Kidney (tissue), 13 donors: ENCODE measurements at regions not wholly inside any gene's neighbourhood (a gene's known extent, or its start where the extent isn't known, plus 50 kb on each side); places are given as distances from the start of the nearest gene placed in this dataset.
"Not testable (repeated sequence)": the region's sequence is repeated elsewhere in the genome, so short reads cannot be mapped to it uniquely, and the experiment has no call there.

Source experiments
- DNase-seq, 5 donors: peaks; one replicate each; pipeline ENCODE4 v3.0.0-alpha.2; 2013 to 2020
- FAIRE-seq: peaks from 2 replicates; lab custom pipeline; 2012; peaks lifted over from hg19 to GRCh38; lab: Jason Lieb, UNC
- H3K27ac ChIP-seq, 2 donors: one replicate each; pipeline ENCODE4 v1.7.0; 2013; ENCODE audit warnings: low read depth in 2 of 2, low read length in 2 of 2, inconsistent platforms in 1 of 2
- H3K27me3 ChIP-seq: one replicate; pipeline ENCODE4 v1.7.1; 2013; ENCODE audit warnings: low read length, inconsistent platforms; ENCODE audit not compliant: control insufficient read depth, insufficient read depth
- H3K36me3 ChIP-seq, 3 donors: one replicate each; pipeline versions ENCODE4 v1.7.0 to v1.7.1; 2013; ENCODE audit warnings: low read length in 3 of 3, control low read depth in 1 of 3, inconsistent platforms in 1 of 3; ENCODE audit not compliant: insufficient read depth in 3 of 3, control insufficient read depth in 2 of 3
- H3K4me1 ChIP-seq, 3 donors: one replicate each; pipeline versions ENCODE4 v1.7.0 to v1.7.1; 2013; ENCODE audit warnings: low read length in 3 of 3, inconsistent platforms in 1 of 3, low read depth in 1 of 3; ENCODE audit not compliant: control insufficient read depth in 2 of 3, insufficient read depth in 2 of 3
- H3K4me3 ChIP-seq, 3 donors: one replicate each; pipeline versions ENCODE4 v1.7.0 to v1.8.1; 2013; ENCODE audit warnings: low read length in 3 of 3, control low read depth in 1 of 3, inconsistent platforms in 1 of 3
- H3K9ac ChIP-seq, 3 donors: one replicate each; pipeline versions ENCODE4 v1.7.0 to v1.7.1; 2013; ENCODE audit warnings: low read length in 3 of 3, control low read depth in 1 of 3, inconsistent platforms in 1 of 3
- H3K9me3 ChIP-seq, 3 donors: one replicate each; pipeline versions ENCODE4 v1.7.0 to v1.7.1; 2013; ENCODE audit warnings: low read length in 3 of 3, control low read depth in 1 of 3, inconsistent platforms in 1 of 3; ENCODE audit not compliant: control insufficient read depth in 2 of 3, insufficient read depth in 1 of 3
- intact Hi-C: fragments of 100-400 bp; cut with DNase I; formaldehyde crosslinking; loops from one replicate; pipeline ENCODE4 v1.11.1; 2022
- TF ChIP-seq, protein P1 (sequence below): IDR thresholded peaks from 3 replicates; pipeline ENCODE4 v1.5.1; 2012; ENCODE audit warnings: mild to moderate bottlenecking, moderate library complexity, borderline replicate concordance; ENCODE audit not compliant: insufficient read depth; ENCODE audit errors: extremely low read depth
- donor health status: control.
- donor health status: control.
- donor health status: control.
- donor health status: control.
- donor health status: control.
- donor health status: DM: yes; HTN: yes; CAD: no.
- donor health status: Normal renal cell carcinoma (clear cell type).

DNA sequence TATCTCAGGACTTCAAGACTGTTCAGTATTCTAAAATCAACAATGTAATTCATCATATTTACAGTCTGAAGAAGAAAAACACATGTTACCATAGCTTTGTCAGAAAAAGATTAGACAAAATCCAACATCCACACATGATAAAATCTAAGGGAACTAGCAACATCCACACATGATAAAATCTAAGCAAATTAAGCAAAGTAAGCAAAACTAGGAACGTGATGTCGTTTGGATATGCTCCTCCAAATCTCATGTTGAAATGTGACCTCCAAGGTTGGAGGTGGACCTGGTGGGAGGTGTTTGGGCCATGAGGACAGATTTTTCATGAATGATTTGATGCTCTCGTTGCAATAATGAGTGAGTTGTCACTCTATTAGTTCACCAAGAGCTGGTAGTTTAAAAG lies 717.3 kb upstream of the HS6ST1 start:
- Histone ChIP-seq H3K4me1 (no peaks in the 10 kb centered on the region), H3K36me3 (no peaks in the 10 kb centered on the region), H3K4me3 (no peak overlapping the region), H3K27me3 (no peaks in the 10 kb centered on the region), H3K9ac (no peak overlapping the region), H3K9me3 (no peaks in the 10 kb centered on the region), H3K27ac (no peak overlapping the region)
- no peak for FAIRE-seq
- DNase-seq: peak in 1 of 5 donors; percentile 28
- TF ChIP-seq, protein P1, sequence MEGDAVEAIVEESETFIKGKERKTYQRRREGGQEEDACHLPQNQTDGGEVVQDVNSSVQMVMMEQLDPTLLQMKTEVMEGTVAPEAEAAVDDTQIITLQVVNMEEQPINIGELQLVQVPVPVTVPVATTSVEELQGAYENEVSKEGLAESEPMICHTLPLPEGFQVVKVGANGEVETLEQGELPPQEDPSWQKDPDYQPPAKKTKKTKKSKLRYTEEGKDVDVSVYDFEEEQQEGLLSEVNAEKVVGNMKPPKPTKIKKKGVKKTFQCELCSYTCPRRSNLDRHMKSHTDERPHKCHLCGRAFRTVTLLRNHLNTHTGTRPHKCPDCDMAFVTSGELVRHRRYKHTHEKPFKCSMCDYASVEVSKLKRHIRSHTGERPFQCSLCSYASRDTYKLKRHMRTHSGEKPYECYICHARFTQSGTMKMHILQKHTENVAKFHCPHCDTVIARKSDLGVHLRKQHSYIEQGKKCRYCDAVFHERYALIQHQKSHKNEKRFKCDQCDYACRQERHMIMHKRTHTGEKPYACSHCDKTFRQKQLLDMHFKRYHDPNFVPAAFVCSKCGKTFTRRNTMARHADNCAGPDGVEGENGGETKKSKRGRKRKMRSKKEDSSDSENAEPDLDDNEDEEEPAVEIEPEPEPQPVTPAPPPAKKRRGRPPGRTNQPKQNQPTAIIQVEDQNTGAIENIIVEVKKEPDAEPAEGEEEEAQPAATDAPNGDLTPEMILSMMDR: no peak
- intact Hi-C loops: no loop called here

DNA sequence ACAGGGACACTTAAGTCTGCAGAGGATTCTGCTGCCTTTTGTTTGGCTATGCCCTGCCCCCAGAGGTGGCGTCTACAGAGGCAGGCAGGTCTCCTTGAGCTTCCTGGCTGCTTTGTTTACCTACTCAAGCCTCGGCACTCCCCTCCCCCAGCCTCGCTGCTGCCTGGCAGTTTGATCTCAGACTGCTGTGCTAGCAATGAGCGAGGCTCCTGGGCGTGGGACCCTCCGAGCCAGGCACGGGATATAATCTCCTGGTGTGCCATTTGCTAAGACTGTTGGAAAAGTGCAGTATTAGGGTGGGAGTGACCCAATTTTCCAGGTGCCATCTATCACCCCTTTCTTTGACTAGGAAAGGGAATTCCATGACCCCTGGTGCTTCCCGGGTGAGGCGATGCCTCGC lies 725.0 kb upstream of the HS6ST1 start:
- H3K27me3 ChIP-seq, H3K9me3 ChIP-seq, H3K4me1 ChIP-seq, H3K4me3 ChIP-seq, H3K36me3 ChIP-seq, H3K9ac ChIP-seq, FAIRE-seq, DNase-seq, H3K27ac ChIP-seq, intact Hi-C loops: not testable (repeated sequence)

DNA sequence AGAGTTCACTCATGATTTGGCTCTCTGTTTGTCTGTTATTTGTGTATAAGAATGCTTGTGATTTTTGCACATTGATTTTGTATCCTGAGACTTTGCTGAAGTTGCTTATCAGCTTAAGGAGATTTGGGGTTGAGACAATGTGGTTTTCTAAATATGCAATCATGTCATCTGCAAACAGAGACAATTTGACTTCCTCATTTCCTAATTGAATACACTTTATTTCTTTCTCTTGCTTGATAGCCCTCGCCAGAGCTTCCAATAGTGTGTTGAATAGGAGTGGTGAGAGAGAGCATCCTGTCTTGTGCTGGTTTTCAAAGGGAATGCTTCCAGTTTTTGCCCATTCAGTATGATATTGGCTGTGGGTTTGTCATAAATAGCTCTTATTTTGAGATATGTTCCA lies 727.8 kb upstream of the HS6ST1 start:
- H3K27me3 ChIP-seq, H3K9me3 ChIP-seq, H3K27ac ChIP-seq, intact Hi-C loops, FAIRE-seq, H3K4me1 ChIP-seq, H3K9ac ChIP-seq, H3K4me3 ChIP-seq, DNase-seq, H3K36me3 ChIP-seq: not testable (repeated sequence)

DNA sequence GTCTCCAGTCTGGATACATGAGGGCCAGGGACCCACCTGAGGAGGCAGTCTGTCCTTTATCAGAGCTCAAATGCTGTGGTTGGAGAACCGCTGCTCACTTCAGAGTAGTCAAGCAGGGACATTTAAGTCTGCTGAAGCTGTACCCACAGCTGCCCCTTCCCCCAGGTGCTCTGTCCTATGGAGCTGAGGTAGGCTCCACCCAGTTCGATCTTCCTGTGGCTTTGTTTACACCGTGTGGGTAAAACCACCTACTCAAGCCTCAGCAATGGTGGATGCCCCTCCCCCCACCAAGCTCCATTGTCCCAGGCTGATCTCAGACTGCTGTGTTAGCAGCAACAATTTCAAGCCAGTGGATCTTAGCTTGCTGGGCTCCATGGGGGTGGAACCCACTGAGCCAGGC lies 731.4 kb upstream of the HS6ST1 start:
- Histone ChIP-seq H3K9me3 (no peaks in the 10 kb centered on the region), H3K9ac (no peak overlapping the region), H3K4me3 (no peak overlapping the region), H3K4me1 (no peaks in the 10 kb centered on the region), H3K36me3 (no peaks in the 10 kb centered on the region), H3K27ac (no peak overlapping the region), H3K27me3 (no peaks in the 10 kb centered on the region)
- DNase-seq (no peak), FAIRE-seq (no peak)
- intact Hi-C loops: no loop called here
- TF ChIP-seq, protein P1: no peak

DNA sequence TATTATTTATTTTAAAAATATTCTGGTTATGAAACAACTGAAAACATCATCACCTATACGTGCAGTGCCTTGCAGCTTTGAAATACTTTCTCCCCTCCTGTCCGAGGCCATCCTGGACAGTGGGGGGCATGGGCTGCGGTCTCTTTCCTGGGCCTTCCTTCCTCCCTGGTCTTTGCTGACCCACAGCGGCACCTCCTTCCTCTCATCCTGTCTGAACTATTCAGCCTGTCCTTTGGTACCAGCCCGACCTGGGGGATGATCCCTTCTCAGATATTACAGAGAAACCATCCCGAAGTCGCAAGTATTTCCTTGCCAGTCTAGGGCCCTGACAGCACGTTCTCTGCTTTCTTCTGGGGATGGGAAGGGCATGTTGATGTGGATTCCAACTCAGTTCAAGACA lies 736.6 kb upstream of the HS6ST1 start:
- no peaks in the 10 kb centered on the region for H3K4me1 ChIP-seq
- H3K27me3 ChIP-seq: no peaks in the 10 kb centered on the region
- H3K9me3 ChIP-seq: no peaks in the 10 kb centered on the region
- no peaks in the 10 kb centered on the region for H3K36me3 ChIP-seq
- no peak overlapping the region for H3K9ac ChIP-seq
- FAIRE-seq (no peak), DNase-seq (no peak)
- H3K27ac ChIP-seq: no peak overlapping the region
- intact Hi-C loops: no loop called here
- TF ChIP-seq, protein P1: no peak
- no peak overlapping the region for H3K4me3 ChIP-seq
